A673 (cell line): ENCODE measurements at regions not wholly inside any gene's neighbourhood (a gene's known extent, or its start where the extent isn't known, plus 50 kb on each side); places are given as distances from the start of the nearest gene placed in this dataset.

ENCODE experiments used
- CTCF ChIP-seq: fragments of 300-800, 200-600 bp; sonication (generic); conservative IDR thresholded peaks from 2 replicates; pipeline ENCODE4 v1.5.1; 2017; ENCODE audit warnings: low read depth, mild to moderate bottlenecking, antibody characterized with exemption, low read length, moderate library complexity, mixed read lengths
- EZH2 ChIP-seq: fragments of 200-600 bp; sonication (generic); IDR thresholded peaks from 2 replicates; pipeline ENCODE4 v1.6.1; 2017; ENCODE audit warnings: borderline replicate concordance, low read depth, mild to moderate bottlenecking, mixed read lengths, antibody characterized with exemption, low read length; ENCODE audit not compliant: poor library complexity, severe bottlenecking

GRCh38 chr17:5677620-5678019 is 93.3 kb upstream of the NLRP1 start:
- TF ChIP-seq CTCF: no peak
- TF ChIP-seq EZH2: no peak
